IMR-90 (cell line): ENCODE measurements at regions not wholly inside any gene's neighbourhood (a gene's known extent, or its start where the extent isn't known, plus 50 kb on each side); places are given as distances from the start of the nearest gene placed in this dataset.

Experiments used
- ATAC-seq: fragments of 200-7000 bp; cut with Tn5 transposase; 2 replicates; pipeline ENCODE4 v1.9.1; 2020; ENCODE audit warnings: low read depth, mild to moderate bottlenecking, moderate library complexity
- BruUV-seq: library from RNA; stranded (reverse); fragments of 400-500 nt; replicated peaks from 2 replicates; lab custom pipeline; 2021; lab: Mats Ljungman, UMichigan
- CTCF ChIA-PET: fragments of 300-600 bp; formaldehyde crosslinking; extraction: SDS; loops from one replicate; lab custom pipeline; 2021; ENCODE audit warnings: antibody characterized with exemption; lab: Yijun Ruan, JAX
- POLR2A ChIA-PET: fragments of 300-600 bp; sonication (Branson Sonifier 250); formaldehyde crosslinking; loops from one replicate; lab custom pipeline; 2022; ENCODE audit warnings: antibody characterized with exemption; ENCODE audit not compliant: unreplicated experiment; lab: Charles Lee
- DNase-seq: peaks from one replicate; pipeline ENCODE4 v3.0.0; 2013
- H2AFZ ChIP-seq: replicated peaks from 2 replicates; pipeline ENCODE3; 2013; ENCODE audit warnings: low read length, mild to moderate bottlenecking; ENCODE audit not compliant: poor library complexity
- H2AK5ac ChIP-seq: 2 replicates; pipeline ENCODE4 v1.6.1; 2013; ENCODE audit warnings: low read depth, low read length, inconsistent platforms
- H2AK9ac ChIP-seq: replicated peaks from 2 replicates; pipeline ENCODE3; 2013; ENCODE audit warnings: mild to moderate bottlenecking, low read depth, low read length, moderate library complexity; ENCODE audit not compliant: poor library complexity
- H2BK120ac ChIP-seq: 2 replicates; pipeline ENCODE4 v1.6.1; 2013; ENCODE audit warnings: low read depth, low read length, inconsistent platforms
- H2BK15ac ChIP-seq: 3 replicates; pipeline ENCODE4 v1.6.1; 2013; ENCODE audit warnings: low read depth, low read length, inconsistent platforms
- H2BK20ac ChIP-seq: 2 replicates; pipeline ENCODE4 v1.6.1; 2013; ENCODE audit warnings: low read depth, mild to moderate bottlenecking, inconsistent platforms, low read length, moderate library complexity
- H2BK5ac ChIP-seq: 2 replicates; pipeline ENCODE4 v1.6.1; 2013; ENCODE audit warnings: mild to moderate bottlenecking, low read depth, low read length, inconsistent platforms; ENCODE audit not compliant: poor library complexity, severe bottlenecking
- H3K14ac ChIP-seq: replicated peaks from 2 replicates; pipeline ENCODE4 v1.6.1; 2013; ENCODE audit warnings: low read depth, low read length, inconsistent platforms
- H3K18ac ChIP-seq: 2 replicates; pipeline ENCODE4 v1.6.1; 2013; ENCODE audit warnings: low read depth, low read length, control low read depth
- H3K23ac ChIP-seq: 2 replicates; pipeline ENCODE4 v1.6.1; 2013; ENCODE audit warnings: low read depth, low read length, inconsistent platforms
- H3K27ac ChIP-seq: 2 replicates; pipeline ENCODE4 v1.5.1; 2013; ENCODE audit warnings: mild to moderate bottlenecking, control low read depth, low read length; ENCODE audit not compliant: insufficient read depth
- H3K27me3 ChIP-seq: 2 replicates; pipeline ENCODE4 v1.6.1; 2013; ENCODE audit warnings: low read length; ENCODE audit not compliant: control insufficient read depth, insufficient read depth
- H3K36me3 ChIP-seq: 2 replicates; pipeline ENCODE4 v1.6.1; 2013; ENCODE audit warnings: low read length, mixed read lengths; ENCODE audit not compliant: control insufficient read depth, insufficient read depth
- H3K4ac ChIP-seq: 2 replicates; pipeline ENCODE4 v1.6.1; 2013; ENCODE audit warnings: low read depth, low read length, inconsistent platforms
- H3K4me1 ChIP-seq: 2 replicates; pipeline ENCODE4 v1.6.1; 2013; ENCODE audit warnings: low read length, mixed read lengths; ENCODE audit not compliant: control insufficient read depth, insufficient read depth
- H3K4me2 ChIP-seq: 2 replicates; pipeline ENCODE4 v1.6.1; 2013; ENCODE audit warnings: low read depth, mild to moderate bottlenecking, control low read depth, low read length, moderate library complexity
- H3K4me3 ChIP-seq: 2 replicates; pipeline ENCODE4 v1.5.1; 2013; ENCODE audit warnings: low read depth, mild to moderate bottlenecking, control low read depth, low read length, moderate library complexity; ENCODE audit not compliant: insufficient read depth
- H3K56ac ChIP-seq: 2 replicates; pipeline ENCODE4 v1.6.1; 2013; ENCODE audit warnings: low read length, inconsistent platforms; ENCODE audit not compliant: insufficient read depth; ENCODE audit errors: extremely low read depth
- H3K79me1 ChIP-seq, 2 experiments: 2 replicates each; pipeline ENCODE4 v1.6.1; 2013; ENCODE audit warnings: low read length in 2 of 2, inconsistent platforms in 1 of 2, low read depth in 1 of 2
- H3K9ac ChIP-seq: 2 replicates; pipeline ENCODE4 v1.6.1; 2013; ENCODE audit warnings: low read depth, low read length, control low read depth
- H3K9me1 ChIP-seq: 2 replicates; pipeline ENCODE4 v1.6.1; 2013; ENCODE audit warnings: low read length, inconsistent platforms; ENCODE audit not compliant: insufficient read depth
- H3K9me3 ChIP-seq: 2 replicates; pipeline ENCODE4 v1.6.1; 2013; ENCODE audit warnings: low read length; ENCODE audit not compliant: control insufficient read depth, insufficient read depth
- H4K20me1 ChIP-seq: 2 replicates; pipeline ENCODE4 v1.6.1; 2013; ENCODE audit warnings: low read length, inconsistent platforms; ENCODE audit not compliant: insufficient read depth
- H4K5ac ChIP-seq: 2 replicates; pipeline ENCODE4 v1.6.1; 2013; ENCODE audit warnings: mild to moderate bottlenecking, low read depth, low read length, control low read depth
- H4K8ac ChIP-seq, 2 experiments: 2 replicates each; pipeline ENCODE4 v1.6.1; 2013; ENCODE audit warnings: low read depth in 2 of 2, low read length in 2 of 2, control low read depth in 1 of 2, inconsistent platforms in 1 of 2
- H4K91ac ChIP-seq: 2 replicates; pipeline ENCODE4 v1.6.1; 2013; ENCODE audit warnings: low read depth, low read length, inconsistent platforms; ENCODE audit not compliant: insufficient read depth
- CEBPB ChIP-seq: IDR thresholded peaks from 2 replicates; pipeline ENCODE4 v1.6.1; 2012; ENCODE audit warnings: low read depth, low read length, improper control_type of control experiment
- MAFK ChIP-seq: IDR thresholded peaks from 2 replicates; pipeline ENCODE4 v1.6.1; 2012; ENCODE audit warnings: low read depth, low read length, improper control_type of control experiment
- RFX5 ChIP-seq: IDR thresholded peaks from 2 replicates; pipeline ENCODE4 v1.8.0; 2012; ENCODE audit warnings: low read depth, mild to moderate bottlenecking, low read length, moderate library complexity
- WGBS, 2 experiments: methylation state at CpG; one replicate each; pipeline versions ENCODE4 v1.1.5 to v1.1.7; 2013; ENCODE audit warnings: missing lambda C conversion rate in 2 of 2; ENCODE audit not compliant: insufficient read length in 1 of 2; ENCODE audit errors: extremely low coverage in 2 of 2; 5-methylcytosine and 5-hydroxymethylcytosine counted together
- dilution Hi-C: fragments of 300-500 bp; cut with HindIII; formaldehyde crosslinking; loops from one replicate; pipeline ENCODE4 v1.14.3; 2018; ENCODE audit warnings: low sequenced_read_pairs; ENCODE audit not compliant: unreplicated experiment
- in situ Hi-C: fragments of 300-500 bp; cut with MboI; formaldehyde crosslinking; loops from 3 replicates; pipeline ENCODE4 v1.14.3; 2019; ENCODE audit warnings: low sequenced_read_pairs, inconsistent platforms, mixed read lengths
- intact Hi-C: fragments of 100-400 bp; cut with micrococcal nuclease; formaldehyde crosslinking; loops from 2 replicates; pipeline ENCODE4 v1.10.0; 2022

DNA sequence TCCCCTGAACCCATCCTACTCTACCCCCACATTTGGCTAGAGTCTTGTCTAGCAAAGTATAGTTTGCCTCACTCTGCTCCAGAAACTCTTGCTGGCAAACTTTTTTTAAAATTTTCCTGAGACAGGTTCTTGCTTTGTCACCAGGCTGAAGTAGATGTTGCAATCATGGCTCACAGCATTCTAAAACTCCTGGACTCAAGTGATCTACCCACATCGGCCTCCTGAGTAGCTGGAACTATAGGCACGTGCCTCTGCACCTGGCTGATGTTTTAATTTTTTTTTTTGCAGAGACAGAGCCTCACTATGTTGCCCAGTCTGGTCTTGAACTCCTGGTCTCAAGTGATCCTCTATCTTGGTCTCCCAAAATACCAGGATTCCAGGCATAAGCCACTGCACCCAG lies 175.8 kb upstream of the FBXL17 start:
- peaks cover 10% of the 10 kb centered on the region for H3K4me1 ChIP-seq
- no peak overlapping the region for H4K8ac ChIP-seq
- H3K36me3 ChIP-seq, result no peaks in the 10 kb centered on the region
- H2BK5ac ChIP-seq, result peak overlapping the region; percentile 13
- peak overlapping the region; percentile 37; the same call in 1 of the 2 replicates for H3K14ac ChIP-seq
- peak overlapping the region; percentile 84; the same call in 1 of the 2 replicates for H3K18ac ChIP-seq
- H3K9me1 ChIP-seq, result peaks cover 5% of the 10 kb centered on the region; the same call in 1 of the 2 replicates
- ATAC-seq, result no peak
- no peak overlapping the region for H3K9ac ChIP-seq
- DNase-seq, result peak; percentile 40
- POLR2A ChIA-PET, result no interaction called here
- CTCF ChIA-PET, result no interaction called here
- H3K27ac ChIP-seq, result no peak overlapping the region
- H2BK15ac ChIP-seq, result peak overlapping the region; percentile 77; the same call in 2 of the 3 replicates
- peak overlapping the region; percentile 56; the same call in 1 of the 2 replicates for H2AK5ac ChIP-seq
- no peak overlapping the region for H2AFZ ChIP-seq
- no peak overlapping the region for H3K4me2 ChIP-seq
- H4K5ac ChIP-seq, result peak overlapping the region; percentile 12; the same call in 1 of the 2 replicates
- no peak overlapping the region for H3K56ac ChIP-seq
- no peak overlapping the region for H3K4ac ChIP-seq
- no peak for TF ChIP-seq RFX5
- peak; percentile 67 for TF ChIP-seq CEBPB
- TF ChIP-seq MAFK, result no peak
- in situ Hi-C loops (no loop called here), intact Hi-C loops (no loop called here), dilution Hi-C loops (no loop called here)
- H3K27me3 ChIP-seq, result no peaks in the 10 kb centered on the region
- H3K23ac ChIP-seq, result no peak overlapping the region
- no CpG with 5 or more reads among the region's 2 CpGs for WGBS, 2 experiments
- no peak overlapping the region for H3K4me3 ChIP-seq
- H3K79me1 ChIP-seq, result 0 out of 4 replicates have a peak, but pooled peaks cover 0 to 3% of the 10 kb centered on the region in 2 experiments
- H4K20me1 ChIP-seq, result no peaks in the 10 kb centered on the region
- BruUV-seq, result no TSS peak
- no peaks in the 10 kb centered on the region for H3K9me3 ChIP-seq
- no peak overlapping the region for H2AK9ac ChIP-seq
- H4K91ac ChIP-seq, result no peak overlapping the region
- H2BK120ac ChIP-seq, result peak overlapping the region; percentile 57; the same call in 1 of the 2 replicates
- H2BK20ac ChIP-seq, result peak overlapping the region; percentile 66
